ENCODE measurements at regions not wholly inside any gene's neighbourhood (a gene's known extent, or its start where the extent isn't known, plus 50 kb on each side); places are given as distances from the start of the nearest gene placed in this dataset.
"Not testable (repeated sequence)": the region's sequence is repeated elsewhere in the genome, so short reads cannot be mapped to it uniquely, and the experiment has no call there.

- Mint-ChIP-seq H3K36me3 (peaks cover 0 to 5% (median 4%) of the 10 kb centered on the region in 3 donors), H3K4me1 (no peaks in the 10 kb centered on the region), H3K9me3 (peaks cover 11 to 52% (median 27%) of the 10 kb centered on the region in 6 donors), H3K27me3 (ENCODE audit: low read depth in 3 of 3) (peaks cover 0 to 2% (median 0%) of the 10 kb centered on the region in 3 donors), H3K27ac (no peak overlapping the region), H3K4me3 (no peak overlapping the region)
- DNase-seq, result no peak
Observed at GRCh38 chr7:146057958-146058357, 58.6 kb upstream of the CNTNAP2 start.

DNA sequence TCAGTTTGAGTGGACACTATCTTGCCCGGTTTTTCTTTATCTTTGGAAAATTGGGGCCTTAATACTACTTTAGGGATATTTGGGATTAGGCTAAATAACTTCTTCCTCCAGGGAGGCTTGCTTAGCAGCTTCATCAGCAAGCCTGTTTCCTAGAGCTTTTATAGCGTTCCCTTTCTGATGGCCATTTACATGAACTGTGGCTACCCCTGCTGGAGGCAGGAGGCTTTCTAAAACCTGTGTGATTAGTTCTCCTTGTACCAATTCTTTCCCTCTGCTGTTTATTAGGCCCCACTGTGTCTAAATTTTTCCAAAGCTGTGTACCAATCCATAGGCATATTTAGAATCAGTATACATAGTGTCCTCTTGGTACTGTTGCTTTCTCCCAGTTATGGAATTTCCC is 61.7 kb upstream of the CNTNAP2 start:
- H3K4me3 Mint-ChIP-seq, result no peak overlapping the region
- no peak overlapping the region for H3K27ac Mint-ChIP-seq
- peaks cover 9 to 68% (median 28%) of the 10 kb centered on the region in 6 donors for H3K9me3 Mint-ChIP-seq
- peaks cover 0 to 2% (median 0%) of the 10 kb centered on the region in 3 donors for H3K27me3 Mint-ChIP-seq (ENCODE audit: low read depth in 3 of 3)
- no peaks in the 10 kb centered on the region for H3K4me1 Mint-ChIP-seq
- no peak for DNase-seq
- H3K36me3 Mint-ChIP-seq, result peaks cover 0 to 5% (median 4%) of the 10 kb centered on the region in 3 donors

- Mint-ChIP-seq H3K9me3 (peaks cover 9 to 67% (median 27%) of the 10 kb centered on the region in 6 donors), H3K27ac (no peak overlapping the region), H3K27me3 (ENCODE audit: low read depth in 3 of 3) (peaks cover 0 to 2% (median 2%) of the 10 kb centered on the region in 3 donors), H3K36me3 (peaks cover 0 to 5% (median 4%) of the 10 kb centered on the region in 3 donors), H3K4me3 (no peak overlapping the region), H3K4me1 (no peaks in the 10 kb centered on the region)
- no peak for DNase-seq
Observed at GRCh38 chr7:146053492-146053891, 63.1 kb upstream of the CNTNAP2 start.

GRCh38 chr7:146043310-146043709 is 73.3 kb upstream of the CNTNAP2 start:
- not testable (repeated sequence) for H3K4me1 Mint-ChIP-seq; H3K27ac Mint-ChIP-seq; H3K27me3 Mint-ChIP-seq (ENCODE audit: low read depth in 3 of 3); H3K4me3 Mint-ChIP-seq; H3K36me3 Mint-ChIP-seq; DNase-seq
- H3K9me3 Mint-ChIP-seq, result peaks cover 10 to 33% (median 23%) of the 10 kb centered on the region in 6 donors

- Mint-ChIP-seq H3K27ac (no peak overlapping the region), H3K36me3 (no peaks in the 10 kb centered on the region), H3K4me1 (no peaks in the 10 kb centered on the region), H3K9me3 (peaks cover 13 to 31% (median 18%) of the 10 kb centered on the region in 6 donors), H3K4me3 (no peak overlapping the region), H3K27me3 (ENCODE audit: low read depth in 3 of 3) (peaks cover 0 to 3% (median 0%) of the 10 kb centered on the region in 3 donors)
- DNase-seq, result no peak
Observed at GRCh38 chr7:146028251-146028750, 88.3 kb upstream of the CNTNAP2 start.

GRCh38 chr7:146027243-146027642 is 89.4 kb upstream of the CNTNAP2 start:
- Mint-ChIP-seq H3K4me3 (no peak overlapping the region), H3K27me3 (ENCODE audit: low read depth in 3 of 3) (no peaks in the 10 kb centered on the region), H3K36me3 (no peaks in the 10 kb centered on the region), H3K4me1 (no peaks in the 10 kb centered on the region), H3K27ac (no peak overlapping the region), H3K9me3 (peaks cover 11 to 26% (median 17%) of the 10 kb centered on the region in 6 donors)
- DNase-seq, result no peak

GRCh38 chr7:146022776-146023175 is 93.8 kb upstream of the CNTNAP2 start:
- Mint-ChIP-seq H3K36me3 (no peaks in the 10 kb centered on the region), H3K27ac (no peak overlapping the region), H3K9me3 (peaks cover 12 to 53% (median 30%) of the 10 kb centered on the region in 6 donors), H3K27me3 (ENCODE audit: low read depth in 3 of 3) (peaks cover 0 to 2% (median 1%) of the 10 kb centered on the region in 3 donors), H3K4me1 (no peaks in the 10 kb centered on the region), H3K4me3 (no peak overlapping the region)
- DNase-seq, result no peak

- DNase-seq; H3K27me3 Mint-ChIP-seq (ENCODE audit: low read depth in 3 of 3); H3K4me3 Mint-ChIP-seq; H3K4me1 Mint-ChIP-seq; H3K27ac Mint-ChIP-seq; H3K36me3 Mint-ChIP-seq: not testable (repeated sequence)
- H3K9me3 Mint-ChIP-seq, result peaks cover 3 to 31% (median 16%) of the 10 kb centered on the region in 6 donors
Observed at GRCh38 chr7:146019041-146020004, 97.3 kb upstream of the CNTNAP2 start.

DNA sequence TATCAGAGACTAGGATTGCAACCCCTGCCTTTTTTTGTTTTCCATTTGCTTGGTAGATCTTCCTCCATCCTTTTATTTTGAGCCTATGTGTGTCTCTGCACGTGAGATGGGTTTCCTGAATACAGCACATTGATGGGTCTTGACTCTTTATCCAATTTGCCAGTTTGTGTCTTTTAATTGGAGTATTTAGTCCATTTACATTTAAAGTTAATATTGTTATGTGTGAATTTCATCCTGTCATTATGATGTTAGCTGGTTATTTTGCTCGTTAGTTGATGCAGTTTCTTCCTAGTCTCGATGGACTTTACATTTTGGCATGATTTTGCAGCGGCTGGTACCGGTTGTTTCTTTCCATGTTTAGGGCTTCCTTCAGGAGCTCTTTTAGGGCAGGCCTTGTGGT is 99.2 kb upstream of the CNTNAP2 start:
- H3K4me1 Mint-ChIP-seq; H3K36me3 Mint-ChIP-seq; DNase-seq; H3K27ac Mint-ChIP-seq; H3K4me3 Mint-ChIP-seq; H3K27me3 Mint-ChIP-seq (ENCODE audit: low read depth in 3 of 3): not testable (repeated sequence)
- peaks cover 6 to 27% (median 14%) of the 10 kb centered on the region in 6 donors for H3K9me3 Mint-ChIP-seq

- not testable (repeated sequence) for H3K27ac Mint-ChIP-seq; H3K4me1 Mint-ChIP-seq; DNase-seq; H3K4me3 Mint-ChIP-seq; H3K36me3 Mint-ChIP-seq; H3K27me3 Mint-ChIP-seq (ENCODE audit: low read depth in 3 of 3)
- peaks cover 5 to 20% (median 9%) of the 10 kb centered on the region in 6 donors for H3K9me3 Mint-ChIP-seq
Observed at GRCh38 chr7:146014154-146014553, 102.4 kb upstream of the CNTNAP2 start.

DNA sequence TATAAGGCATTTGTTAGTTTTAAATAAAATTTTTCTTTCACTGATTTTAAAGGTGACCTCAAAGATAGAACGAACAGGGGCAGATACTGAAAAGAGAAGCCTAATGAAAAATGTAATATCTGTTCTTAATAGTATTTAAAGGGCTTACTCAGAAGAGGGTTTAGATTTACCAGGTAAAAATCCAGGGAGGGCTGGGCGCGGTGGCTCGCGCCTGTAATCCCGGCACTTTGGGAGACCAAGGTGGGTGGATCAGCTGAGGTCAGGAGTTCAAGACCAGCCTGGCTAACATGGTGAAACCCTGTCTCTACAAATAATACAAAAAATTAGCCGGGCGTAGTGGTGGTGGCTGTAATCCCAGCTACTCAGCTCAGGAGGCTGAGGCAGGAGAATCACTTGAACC is 108.3 kb upstream of the CNTNAP2 start:
- H3K27me3 Mint-ChIP-seq (ENCODE audit: low read depth in 3 of 3), result peaks cover 0 to 2% (median 1%) of the 10 kb centered on the region in 3 donors

DNA sequence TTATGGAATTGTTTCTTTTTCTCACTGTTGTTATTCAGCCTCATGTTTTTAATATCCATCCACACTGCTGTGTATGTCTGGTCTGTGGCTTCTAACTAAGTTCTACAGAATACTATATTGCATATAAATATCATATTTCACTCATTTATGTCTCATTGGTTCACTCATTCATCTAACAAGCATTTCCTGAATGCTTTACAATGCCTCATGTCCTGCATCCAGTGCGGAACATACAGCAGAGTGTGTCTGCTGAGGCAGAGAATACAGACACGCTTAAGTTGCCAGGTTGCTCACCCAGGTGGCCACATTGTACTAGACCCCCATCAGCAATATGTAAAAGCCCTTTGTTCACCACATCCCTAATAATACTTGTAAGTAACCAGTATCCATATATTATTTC is 111.8 kb upstream of the CNTNAP2 start:
- no peak overlapping the region for H3K4me3 Mint-ChIP-seq
- no peaks in the 10 kb centered on the region for H3K4me1 Mint-ChIP-seq
- H3K9me3 Mint-ChIP-seq, result peaks cover 7 to 29% (median 19%) of the 10 kb centered on the region in 6 donors
- H3K27me3 Mint-ChIP-seq (ENCODE audit: low read depth in 3 of 3), result peaks cover 0 to 2% (median 0%) of the 10 kb centered on the region in 3 donors
- no peak overlapping the region for H3K27ac Mint-ChIP-seq
- no peak for DNase-seq
- H3K36me3 Mint-ChIP-seq, result no peaks in the 10 kb centered on the region

More for the DNA sequence above, 108.3 kb upstream of the CNTNAP2 start:
- Mint-ChIP-seq H3K9me3 (peaks cover 9 to 29% (median 15%) of the 10 kb centered on the region in 6 donors), H3K4me3 (no peak overlapping the region), H3K36me3 (no peaks in the 10 kb centered on the region), H3K4me1 (no peaks in the 10 kb centered on the region), H3K27ac (no peak overlapping the region)
- DNase-seq, result no peak

GRCh38 chr7:146002431-146003078 is 114.0 kb upstream of the CNTNAP2 start:
- H3K27ac Mint-ChIP-seq, result no peak overlapping the region
- no peaks in the 10 kb centered on the region for H3K4me1 Mint-ChIP-seq
- no peak for DNase-seq
- H3K27me3 Mint-ChIP-seq (ENCODE audit: low read depth in 3 of 3), result peaks cover 0 to 2% (median 0%) of the 10 kb centered on the region in 3 donors
- no peaks in the 10 kb centered on the region for H3K36me3 Mint-ChIP-seq
- peaks cover 6 to 28% (median 14%) of the 10 kb centered on the region in 6 donors for H3K9me3 Mint-ChIP-seq
- H3K4me3 Mint-ChIP-seq, result no peak overlapping the region

- Mint-ChIP-seq H3K4me3 (no peak overlapping the region), H3K27ac (no peak overlapping the region), H3K36me3 (no peaks in the 10 kb centered on the region), H3K9me3 (peaks cover 6 to 28% (median 14%) of the 10 kb centered on the region in 6 donors), H3K4me1 (no peaks in the 10 kb centered on the region), H3K27me3 (ENCODE audit: low read depth in 3 of 3) (peaks cover 0 to 2% (median 0%) of the 10 kb centered on the region in 3 donors)
- DNase-seq, result no peak
Observed at GRCh38 chr7:146002008-146002407, 114.6 kb upstream of the CNTNAP2 start.

All from immature natural killer cell (primary cell).